ENCODE measurements at regions not wholly inside any gene's neighbourhood (a gene's known extent, or its start where the extent isn't known, plus 50 kb on each side); places are given as distances from the start of the nearest gene placed in this dataset.

DNA sequence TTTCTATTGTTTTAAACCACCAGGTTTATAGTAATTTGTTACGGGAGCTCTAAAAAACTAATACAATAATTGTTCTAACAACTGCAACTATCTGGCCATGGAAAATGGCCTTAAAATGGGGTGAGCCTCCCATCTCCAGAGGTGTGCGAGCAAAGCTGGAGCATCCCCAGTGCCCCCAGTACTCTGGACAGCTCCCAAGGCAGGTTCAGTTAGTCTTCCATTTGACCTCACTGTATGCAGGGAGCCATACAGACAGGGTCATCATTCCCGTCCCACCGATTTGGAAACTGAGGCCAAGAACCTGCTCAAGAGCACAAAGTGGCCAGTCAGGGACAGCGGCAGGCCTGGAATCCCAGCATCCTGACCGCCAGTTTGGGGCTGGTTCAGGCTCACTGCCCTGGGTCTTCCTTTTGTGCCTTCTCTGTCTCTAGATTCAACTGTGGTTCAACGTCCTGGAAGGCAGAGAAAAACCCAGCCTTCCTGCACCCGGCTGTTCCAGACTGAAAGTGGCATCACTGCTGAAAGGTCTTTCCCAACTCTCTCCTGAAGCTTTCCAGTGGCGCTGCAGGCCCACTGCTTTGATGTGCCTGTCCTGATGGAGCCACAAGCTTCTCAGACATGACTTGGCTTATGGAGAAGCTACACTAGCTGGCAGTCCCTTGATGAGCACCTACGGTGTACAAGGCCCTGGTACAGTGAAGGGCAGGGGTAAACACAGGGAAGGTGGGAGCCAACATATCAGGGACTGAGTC is 76.6 kb upstream of the LINGO1 start:
- Histone ChIP-seq H3K9ac (ENCODE audit: low read depth, low read length) (no peak overlapping the region), H3K36me3 (ENCODE audit: insufficient read depth, low read length) (no peaks in the 10 kb centered on the region), H3K4me3 (ENCODE audit: low read length) (no peak overlapping the region), H3K4me1 (ENCODE audit: control insufficient read depth, insufficient read depth, low read length) (no peaks in the 10 kb centered on the region), H3K9me3 (replicated peaks; ENCODE audit: low read length) (no peaks in the 10 kb centered on the region), H3K27me3 (ENCODE audit: control insufficient read depth, insufficient read depth, low read length) (peaks cover 41% of the 10 kb centered on the region), H3K4me2 (ENCODE audit: low read length) (no peak overlapping the region)

DNA sequence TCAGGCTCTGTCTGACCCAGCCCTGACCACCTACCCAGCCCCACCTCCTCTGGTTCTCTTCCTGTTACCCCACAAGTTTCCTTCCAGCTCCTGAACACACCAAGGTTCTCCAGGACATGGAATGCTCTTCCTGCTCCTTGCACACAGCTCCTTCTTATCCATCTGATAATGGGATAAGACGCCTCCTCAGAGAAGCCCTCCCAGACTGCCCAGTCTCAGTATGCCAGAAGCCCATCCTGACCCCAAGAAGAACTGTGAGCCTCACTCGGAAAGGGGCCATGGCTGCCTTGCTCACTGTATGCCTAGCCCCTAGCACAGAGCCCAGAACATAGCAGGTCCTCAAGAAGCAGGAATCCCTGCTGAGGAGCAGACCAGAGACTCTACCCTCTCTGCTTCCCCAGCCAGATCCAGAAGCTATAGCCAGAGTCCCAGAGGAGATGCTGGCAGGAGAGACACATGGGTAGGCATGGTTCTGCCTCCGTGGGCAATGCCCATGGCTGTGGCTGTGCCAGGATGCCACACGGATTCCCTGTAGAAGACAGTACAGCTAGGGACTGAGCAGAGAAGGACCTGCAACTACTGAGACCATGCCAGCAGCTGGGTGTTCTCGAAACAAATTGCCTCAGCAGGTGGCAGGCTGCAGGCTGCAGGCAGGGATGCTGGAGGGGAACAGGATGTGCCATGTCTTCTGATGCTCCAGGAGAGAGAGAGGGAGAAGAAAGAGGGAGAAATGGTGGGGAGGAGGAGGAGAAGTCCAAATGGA is 74.0 kb upstream of the LINGO1 start:
- Histone ChIP-seq H3K9ac (ENCODE audit: low read depth, low read length) (no peak overlapping the region), H3K4me2 (ENCODE audit: low read length) (no peak overlapping the region), H3K4me1 (ENCODE audit: control insufficient read depth, insufficient read depth, low read length) (no peaks in the 10 kb centered on the region), H3K9me3 (replicated peaks; ENCODE audit: low read length) (no peaks in the 10 kb centered on the region), H3K36me3 (ENCODE audit: insufficient read depth, low read length) (no peaks in the 10 kb centered on the region), H3K27me3 (ENCODE audit: control insufficient read depth, insufficient read depth, low read length) (peaks cover 39% of the 10 kb centered on the region), H3K4me3 (ENCODE audit: low read length) (no peak overlapping the region)

DNA sequence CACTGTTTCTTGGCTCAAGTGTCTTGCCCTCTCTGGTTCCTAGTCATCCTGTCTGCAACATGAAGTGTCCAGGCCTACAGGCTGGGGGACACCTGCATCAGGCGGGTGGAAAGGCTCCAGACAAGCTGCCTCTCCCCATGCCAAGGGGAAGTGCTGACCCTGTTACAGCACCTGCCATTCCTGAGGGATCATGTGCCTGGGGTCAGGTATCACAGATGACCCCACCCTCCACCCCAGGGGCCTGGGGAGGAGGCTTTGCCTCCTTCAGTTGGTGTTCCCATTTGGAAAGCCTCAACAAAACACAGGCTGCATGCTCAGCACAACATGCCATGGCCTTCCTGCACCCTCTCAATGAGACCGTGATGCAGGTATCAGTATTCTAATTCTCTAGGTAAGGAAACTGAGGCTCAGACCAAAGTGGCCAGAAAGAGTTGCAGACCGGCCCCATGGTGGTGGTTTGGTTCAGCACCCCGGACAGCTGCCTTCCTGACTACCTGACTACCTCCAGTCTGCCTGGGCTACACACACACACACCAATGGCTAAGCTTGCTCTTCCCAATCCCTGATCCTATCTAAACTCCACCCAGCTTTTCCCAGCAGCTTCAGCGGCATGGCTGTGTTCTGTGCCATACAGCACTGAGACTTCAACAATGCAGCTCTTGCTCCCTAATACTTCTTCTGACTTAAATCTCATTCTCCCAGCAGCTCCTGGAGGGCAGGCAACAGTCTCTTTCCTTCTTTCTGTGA is 69.7 kb upstream of the LINGO1 start:
- Histone ChIP-seq H3K9ac (ENCODE audit: low read depth, low read length) (no peak overlapping the region), H3K36me3 (ENCODE audit: insufficient read depth, low read length) (no peaks in the 10 kb centered on the region), H3K27me3 (ENCODE audit: control insufficient read depth, insufficient read depth, low read length) (peaks cover 23% of the 10 kb centered on the region)

DNA sequence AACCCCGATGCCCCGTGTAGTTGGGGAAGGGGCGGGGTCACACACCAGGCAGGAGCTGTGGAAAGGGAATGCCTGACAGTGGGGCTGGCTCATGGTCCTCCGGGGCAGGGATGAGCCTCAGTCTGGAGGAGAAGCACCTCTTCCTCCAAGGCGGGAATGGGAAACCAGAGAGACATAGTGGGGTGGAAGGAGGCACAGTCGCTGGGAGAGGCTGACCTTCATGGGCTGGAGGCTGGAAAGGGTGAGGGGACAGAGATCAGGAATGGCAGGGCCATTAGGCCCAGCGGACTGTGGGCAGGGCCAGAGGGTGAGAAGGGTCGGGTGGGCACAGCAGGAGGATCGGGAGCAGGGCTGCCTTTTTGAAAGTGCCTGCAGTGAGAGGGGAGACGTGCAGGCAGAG is 65.8 kb upstream of the LINGO1 start:
- Histone ChIP-seq H3K36me3 (ENCODE audit: insufficient read depth, low read length) (no peaks in the 10 kb centered on the region), H3K9ac (ENCODE audit: low read depth, low read length) (no peak overlapping the region), H3K4me3 (ENCODE audit: low read length) (no peak overlapping the region), H3K9me3 (replicated peaks; ENCODE audit: low read length) (no peaks in the 10 kb centered on the region), H3K27me3 (ENCODE audit: control insufficient read depth, insufficient read depth, low read length) (peaks cover 51% of the 10 kb centered on the region), H3K4me2 (ENCODE audit: low read length) (no peak overlapping the region), H3K4me1 (ENCODE audit: control insufficient read depth, insufficient read depth, low read length) (no peaks in the 10 kb centered on the region)

More for the DNA sequence above, 69.7 kb upstream of the LINGO1 start:
- H3K4me1 ChIP-seq (ENCODE audit: control insufficient read depth, insufficient read depth, low read length), result no peaks in the 10 kb centered on the region
- H3K4me2 ChIP-seq (ENCODE audit: low read length), result no peak overlapping the region
- no peak overlapping the region for H3K4me3 ChIP-seq (ENCODE audit: low read length)
- no peaks in the 10 kb centered on the region for H3K9me3 ChIP-seq (replicated peaks; ENCODE audit: low read length)

DNA sequence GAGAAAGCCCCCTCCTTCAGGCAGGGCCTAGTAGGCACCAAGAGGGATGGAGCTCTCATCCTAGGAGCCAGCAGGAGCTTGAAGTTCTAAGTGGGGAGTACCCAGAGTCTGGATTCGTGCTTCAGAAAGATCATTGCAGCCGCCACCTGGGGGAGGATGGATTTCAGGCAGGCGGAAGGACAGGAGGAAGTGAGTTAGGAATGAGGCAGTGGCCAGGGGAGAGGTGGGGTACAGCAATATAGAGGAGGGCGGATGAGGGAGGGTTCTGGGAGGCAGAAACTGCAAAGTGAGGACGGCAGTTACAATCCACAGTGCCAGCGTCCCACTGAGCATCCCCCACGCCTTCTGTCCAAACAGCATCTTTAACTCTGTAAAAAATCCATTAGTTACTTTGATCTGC is 65.2 kb upstream of the LINGO1 start:
- no peaks in the 10 kb centered on the region for H3K4me1 ChIP-seq (ENCODE audit: control insufficient read depth, insufficient read depth, low read length)
- no peak overlapping the region for H3K9ac ChIP-seq (ENCODE audit: low read depth, low read length)
- no peaks in the 10 kb centered on the region for H3K9me3 ChIP-seq (replicated peaks; ENCODE audit: low read length)
- H3K4me3 ChIP-seq (ENCODE audit: low read length), result no peak overlapping the region
- peaks cover 53% of the 10 kb centered on the region for H3K27me3 ChIP-seq (ENCODE audit: control insufficient read depth, insufficient read depth, low read length)
- no peak overlapping the region for H3K4me2 ChIP-seq (ENCODE audit: low read length)
- H3K36me3 ChIP-seq (ENCODE audit: insufficient read depth, low read length), result no peaks in the 10 kb centered on the region

DNA sequence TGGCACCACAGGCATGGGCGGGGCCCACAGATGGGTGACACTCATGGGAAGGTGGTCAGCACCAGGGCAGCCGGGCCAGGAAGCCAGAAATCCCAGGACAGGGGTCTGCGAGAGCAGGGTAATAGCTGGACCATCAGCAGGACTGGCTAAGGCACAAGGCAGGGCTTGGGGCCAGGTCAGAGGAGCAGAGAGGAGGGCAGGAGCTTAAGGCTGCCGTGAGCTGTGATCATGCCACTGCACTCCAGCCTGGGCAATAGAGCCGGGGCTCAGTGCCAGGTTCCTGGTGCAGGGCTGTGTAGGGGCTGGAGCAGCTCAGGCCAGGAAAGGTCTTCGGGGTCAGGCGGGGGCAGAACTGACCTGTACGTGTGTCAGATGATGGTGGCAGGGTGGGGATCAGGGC is 64.2 kb upstream of the LINGO1 start:
- Histone ChIP-seq H3K9ac (ENCODE audit: low read depth, low read length) (no peak overlapping the region), H3K4me2 (ENCODE audit: low read length) (no peak overlapping the region), H3K4me3 (ENCODE audit: low read length) (no peak overlapping the region), H3K27me3 (ENCODE audit: control insufficient read depth, insufficient read depth, low read length) (peaks cover 64% of the 10 kb centered on the region), H3K36me3 (ENCODE audit: insufficient read depth, low read length) (no peaks in the 10 kb centered on the region), H3K9me3 (replicated peaks; ENCODE audit: low read length) (no peaks in the 10 kb centered on the region), H3K4me1 (ENCODE audit: control insufficient read depth, insufficient read depth, low read length) (no peaks in the 10 kb centered on the region)

DNA sequence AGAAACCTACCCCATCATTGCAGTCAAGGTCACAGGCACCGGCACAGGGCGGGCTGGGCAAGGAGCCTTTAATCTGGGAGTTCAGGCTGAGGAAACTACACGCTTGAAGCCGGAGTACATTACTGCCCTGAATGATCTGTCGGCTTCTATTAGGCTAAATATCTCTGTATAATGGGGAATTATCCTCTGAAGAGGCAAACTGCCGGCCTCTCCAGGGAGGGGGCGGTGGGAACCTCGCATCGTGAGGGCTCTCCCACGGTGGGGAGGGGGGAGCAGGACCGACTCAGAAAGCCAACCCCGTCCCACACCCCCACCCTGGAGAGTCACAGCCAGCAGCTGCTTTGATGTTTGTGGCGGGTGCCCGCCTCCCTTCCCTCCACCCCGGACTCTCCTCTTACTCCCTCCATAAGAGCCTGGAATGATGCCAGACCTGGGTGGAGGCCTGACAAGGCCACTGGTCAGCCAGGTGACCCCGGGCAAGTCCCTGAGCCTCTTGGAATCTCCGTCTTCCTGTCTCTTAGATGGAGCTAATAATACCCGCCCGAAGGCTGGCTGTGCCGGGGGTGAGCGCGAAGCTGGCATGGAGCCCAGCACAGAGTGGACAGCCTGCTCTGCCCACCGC is 63.4 kb upstream of the LINGO1 start:
- peaks cover 70% of the 10 kb centered on the region for H3K27me3 ChIP-seq (ENCODE audit: control insufficient read depth, insufficient read depth, low read length)
- no peak overlapping the region for H3K4me3 ChIP-seq (ENCODE audit: low read length)

DNA sequence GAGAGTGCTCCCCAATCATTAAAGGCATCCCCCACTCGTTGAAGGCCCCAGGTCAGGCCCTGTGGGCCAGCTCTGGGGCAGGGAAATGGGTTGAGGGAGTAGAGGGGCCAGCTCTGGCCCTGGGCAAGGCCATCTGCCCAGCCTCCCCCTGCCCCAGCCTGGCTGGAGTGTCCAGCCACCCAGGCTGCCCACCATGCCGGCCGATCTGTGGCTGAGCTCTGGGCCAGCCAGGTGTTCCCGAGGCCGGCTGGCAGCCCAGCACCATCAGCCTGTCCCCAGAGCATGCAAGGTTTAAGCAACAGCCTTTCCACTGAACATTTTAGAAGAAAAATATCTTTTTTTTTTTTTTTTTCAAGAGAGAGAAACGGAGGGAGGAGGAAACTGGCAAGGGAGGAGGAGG is 62.8 kb upstream of the LINGO1 start:
- Histone ChIP-seq H3K4me2 (ENCODE audit: low read length) (no peak overlapping the region), H3K4me3 (ENCODE audit: low read length) (no peak overlapping the region), H3K36me3 (ENCODE audit: insufficient read depth, low read length) (no peaks in the 10 kb centered on the region), H3K27me3 (ENCODE audit: control insufficient read depth, insufficient read depth, low read length) (peaks cover 74% of the 10 kb centered on the region), H3K9me3 (replicated peaks; ENCODE audit: low read length) (no peaks in the 10 kb centered on the region), H3K9ac (ENCODE audit: low read depth, low read length) (no peak overlapping the region), H3K4me1 (ENCODE audit: control insufficient read depth, insufficient read depth, low read length) (no peaks in the 10 kb centered on the region)

More for the DNA sequence above, 63.4 kb upstream of the LINGO1 start:
- H3K36me3 ChIP-seq (ENCODE audit: insufficient read depth, low read length), result no peaks in the 10 kb centered on the region
- no peaks in the 10 kb centered on the region for H3K4me1 ChIP-seq (ENCODE audit: control insufficient read depth, insufficient read depth, low read length)
- no peak overlapping the region for H3K4me2 ChIP-seq (ENCODE audit: low read length)
- H3K9ac ChIP-seq (ENCODE audit: low read depth, low read length), result no peak overlapping the region
- H3K9me3 ChIP-seq (replicated peaks; ENCODE audit: low read length), result no peaks in the 10 kb centered on the region

DNA sequence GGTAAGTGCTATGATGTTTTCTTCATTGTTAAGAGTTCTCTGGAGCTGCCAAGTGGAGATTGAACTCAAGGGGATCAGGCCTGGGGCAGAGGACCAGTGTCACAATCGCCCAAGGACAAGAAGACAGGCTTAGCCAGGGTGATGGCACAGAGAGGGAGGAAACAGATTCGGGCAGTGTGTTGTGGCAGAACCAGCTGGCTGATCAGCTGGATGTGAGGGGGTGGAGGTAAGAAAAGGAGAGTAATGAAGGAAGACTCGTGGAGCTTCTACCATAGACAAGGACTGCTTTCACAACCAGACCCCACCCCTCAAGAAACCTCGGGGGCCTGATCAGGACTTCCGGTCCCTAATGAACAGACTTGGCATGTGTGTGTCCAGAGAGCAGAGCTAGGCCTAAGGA is 60.9 kb upstream of the LINGO1 start:
- H3K27me3 ChIP-seq (ENCODE audit: control insufficient read depth, insufficient read depth, low read length), result peaks cover 86% of the 10 kb centered on the region

DNA sequence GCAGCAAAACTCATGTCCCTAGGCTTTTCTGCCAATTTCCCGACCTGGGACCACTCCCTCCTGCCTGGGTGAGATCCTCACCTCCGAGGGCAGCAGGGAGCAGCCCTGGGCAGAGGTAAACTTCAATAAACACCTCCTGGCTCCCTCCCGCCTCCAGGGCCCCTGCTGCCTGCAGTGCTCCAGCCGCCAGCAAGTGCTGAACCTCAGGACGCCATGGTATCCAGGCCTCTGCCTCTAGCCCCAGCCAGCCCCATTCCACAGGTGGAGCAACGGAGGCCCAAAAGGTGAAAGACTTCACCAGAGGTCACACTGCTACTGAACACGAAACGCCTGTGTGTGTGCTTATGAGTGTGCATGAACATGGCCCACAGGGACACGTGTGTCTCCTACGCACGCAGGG is 59.9 kb upstream of the LINGO1 start:
- H3K4me1 ChIP-seq (ENCODE audit: control insufficient read depth, insufficient read depth, low read length), result no peaks in the 10 kb centered on the region

More for the DNA sequence above, 60.9 kb upstream of the LINGO1 start:
- no peaks in the 10 kb centered on the region for H3K9me3 ChIP-seq (replicated peaks; ENCODE audit: low read length)
- H3K4me1 ChIP-seq (ENCODE audit: control insufficient read depth, insufficient read depth, low read length), result no peaks in the 10 kb centered on the region
- no peak overlapping the region for H3K4me3 ChIP-seq (ENCODE audit: low read length)
- no peak overlapping the region for H3K9ac ChIP-seq (ENCODE audit: low read depth, low read length)
- no peaks in the 10 kb centered on the region for H3K36me3 ChIP-seq (ENCODE audit: insufficient read depth, low read length)
- H3K4me2 ChIP-seq (ENCODE audit: low read length), result no peak overlapping the region

DNA sequence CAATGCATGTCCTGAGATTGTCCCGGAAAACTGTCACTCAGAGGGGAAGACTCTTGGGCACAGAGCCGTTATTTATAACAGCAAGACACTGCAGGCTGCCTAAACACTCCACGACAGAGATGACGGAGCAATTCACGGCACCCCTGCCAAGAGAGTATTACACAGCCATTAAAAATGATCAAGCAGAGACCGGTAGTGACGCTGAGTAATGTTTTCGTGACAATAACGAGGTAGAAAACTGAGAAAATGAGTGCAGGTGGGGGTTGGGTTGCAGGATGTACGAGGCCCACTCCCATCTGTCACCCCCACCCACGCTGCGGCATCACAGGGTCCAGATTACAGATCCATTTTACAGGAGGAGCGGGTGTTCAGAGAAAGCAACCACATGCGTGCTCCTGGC is 58.9 kb upstream of the LINGO1 start:
- H3K4me1 ChIP-seq (ENCODE audit: control insufficient read depth, insufficient read depth, low read length), result no peaks in the 10 kb centered on the region
- H3K9me3 ChIP-seq (replicated peaks; ENCODE audit: low read length), result no peaks in the 10 kb centered on the region
- H3K9ac ChIP-seq (ENCODE audit: low read depth, low read length), result no peak overlapping the region
- no peak overlapping the region for H3K4me3 ChIP-seq (ENCODE audit: low read length)
- H3K4me2 ChIP-seq (ENCODE audit: low read length), result no peak overlapping the region
- no peaks in the 10 kb centered on the region for H3K36me3 ChIP-seq (ENCODE audit: insufficient read depth, low read length)
- peaks cover 83% of the 10 kb centered on the region for H3K27me3 ChIP-seq (ENCODE audit: control insufficient read depth, insufficient read depth, low read length)

More for the DNA sequence above, 59.9 kb upstream of the LINGO1 start:
- Histone ChIP-seq H3K9ac (ENCODE audit: low read depth, low read length) (no peak overlapping the region), H3K36me3 (ENCODE audit: insufficient read depth, low read length) (no peaks in the 10 kb centered on the region), H3K4me2 (ENCODE audit: low read length) (no peak overlapping the region), H3K27me3 (ENCODE audit: control insufficient read depth, insufficient read depth, low read length) (peaks cover 83% of the 10 kb centered on the region), H3K4me3 (ENCODE audit: low read length) (no peak overlapping the region), H3K9me3 (replicated peaks; ENCODE audit: low read length) (no peaks in the 10 kb centered on the region)

Measured in skeletal muscle satellite cell (primary cell).